K562 (cell line): ENCODE measurements at regions not wholly inside any gene's neighbourhood (a gene's known extent, or its start where the extent isn't known, plus 50 kb on each side); places are given as distances from the start of the nearest gene placed in this dataset.

Experiments
- ATAC-seq: fragments of 200-7000 bp; cut with Tn5 transposase; 3 replicates; pipeline ENCODE4 v1.9.1; 2020; ENCODE audit warnings: moderate library complexity
- BruUV-seq: library from RNA; stranded (reverse); fragments of 400-500 nt; replicated peaks from 2 replicates; lab custom pipeline; 2021; lab: Mats Ljungman, UMichigan
- CTCF ChIA-PET: fragments of 300-600 bp; formaldehyde crosslinking; extraction: SDS; loops from one replicate; lab custom pipeline; 2021; ENCODE audit warnings: low intra/inter-chr PET ratio; lab: Yijun Ruan, JAX
- POLR2A ChIA-PET: fragments of 300-600, 350-650 bp; sonication (Branson Sonifier 250); formaldehyde crosslinking; extraction: SDS; loops from one replicate; lab custom pipeline; 2021; ENCODE audit warnings: antibody characterized with exemption, inconsistent platforms; lab: Yijun Ruan, JAX
- DNase-seq, 4 experiments: peaks; one replicate each; pipeline versions ENCODE4 v3.0.0 to v3.0.0-alpha.2; 2011 to 2018; ENCODE audit warnings: low spot score in 3 of 4, mixed read lengths in 3 of 4; ENCODE audit errors: extremely low read depth in 1 of 4
- FAIRE-seq: peaks from 2 replicates; lab custom pipeline; 2011; peaks lifted over from hg19 to GRCh38; lab: Jason Lieb, UNC
- H2AFZ ChIP-seq: 2 replicates; pipeline ENCODE4 v1.6.0; 2011; ENCODE audit warnings: low read depth, low read length, control low read depth, inconsistent platforms
- H3K27ac ChIP-seq: fragments of 200-600 bp; 3 replicates; pipeline ENCODE4 v1.8.0; 2011; ENCODE audit warnings: low read depth, mild to moderate bottlenecking, control low read depth, inconsistent platforms, low read length, moderate library complexity, mixed read lengths; ENCODE audit errors: extremely low read depth
- H3K27me3 ChIP-seq, 2 experiments: fragments of 300-600 bp in 1 of 2; 2 replicates in 1 of 2; 3 replicates in 1 of 2; pipeline versions ENCODE4 v1.6.0 to v1.8.0; 2011; ENCODE audit warnings: inconsistent platforms in 2 of 2, low read length in 2 of 2, mild to moderate bottlenecking in 1 of 2, mixed read lengths in 1 of 2, moderate library complexity in 1 of 2; ENCODE audit not compliant: control insufficient read depth in 2 of 2, insufficient read depth in 2 of 2
- H3K36me3 ChIP-seq: fragments of 300-600 bp; 3 replicates; pipeline ENCODE4 v1.8.0; 2011; ENCODE audit warnings: mild to moderate bottlenecking, low read length, inconsistent platforms; ENCODE audit not compliant: control insufficient read depth, insufficient read depth
- H3K4me1 ChIP-seq, 2 experiments: fragments of 200-600 bp in 1 of 2; replicated peaks in 1 of 2; 2 replicates in 1 of 2; 3 replicates in 1 of 2; pipeline versions ENCODE4 v1.5.1 to v1.8.0; 2011; ENCODE audit warnings: inconsistent platforms in 2 of 2, low read length in 2 of 2, mild to moderate bottlenecking in 1 of 2, mixed read lengths in 1 of 2, moderate library complexity in 1 of 2; ENCODE audit not compliant: control insufficient read depth in 2 of 2, insufficient read depth in 2 of 2
- H3K4me2 ChIP-seq: 2 replicates; pipeline ENCODE4 v1.6.1; 2011; ENCODE audit warnings: low read length, control low read depth, inconsistent platforms, mixed read lengths; ENCODE audit not compliant: insufficient read depth
- H3K4me3 ChIP-seq: fragments of 200-600 bp; sonication (generic), shearing (Covaris generic); 2 replicates; pipeline ENCODE4 v1.5.1; 2016; ENCODE audit warnings: control low read depth, inconsistent platforms
- H3K79me2 ChIP-seq: fragments of 200-600 bp; 3 replicates; pipeline ENCODE4 v1.8.0; 2011; ENCODE audit warnings: low read length, inconsistent platforms; ENCODE audit not compliant: control insufficient read depth, insufficient read depth
- H3K9ac ChIP-seq, 2 experiments: 2 replicates each; pipeline versions ENCODE4 v1.6.0 to v1.6.1; 2011; ENCODE audit warnings: low read depth in 2 of 2, low read length in 2 of 2, control low read depth in 1 of 2, inconsistent platforms in 1 of 2, mild to moderate bottlenecking in 1 of 2, mixed read lengths in 1 of 2; ENCODE audit not compliant: insufficient read depth in 1 of 2
- H3K9me1 ChIP-seq: one replicate; pipeline ENCODE4 v1.6.0; 2011; ENCODE audit warnings: inconsistent platforms, mild to moderate bottlenecking, low read length, moderate library complexity; ENCODE audit not compliant: control insufficient read depth, insufficient read depth
- H3K9me3 ChIP-seq: replicated peaks from 2 replicates; pipeline ENCODE4 v1.5.1; 2011; ENCODE audit warnings: low read depth, low read length, inconsistent platforms; ENCODE audit not compliant: control insufficient read depth, insufficient read depth
- H4K20me1 ChIP-seq: replicated peaks from 2 replicates; pipeline ENCODE4 v1.6.1; 2011; ENCODE audit warnings: low read length, inconsistent platforms, mixed read lengths; ENCODE audit not compliant: control insufficient read depth, insufficient read depth
- CREM ChIP-seq: IDR thresholded peaks from 2 replicates; pipeline ENCODE4 v1.6.1; 2014; ENCODE audit warnings: antibody characterized with exemption, low read depth
- FOXJ3 ChIP-seq: sonication (generic); formaldehyde crosslinking; IDR thresholded peaks from 2 replicates; pipeline ENCODE4 v1.4.0; 2020; ENCODE audit warnings: mild to moderate bottlenecking, missing genetic modification reagents
- NCOA2 ChIP-seq, 2 experiments: fragments of 450-650 bp; IDR thresholded peaks; 2 replicates each; pipeline ENCODE4 v1.6.1; 2018; ENCODE audit warnings: mild to moderate bottlenecking in 2 of 2, moderate library complexity in 1 of 2; ENCODE audit not compliant: partially characterized antibody in 2 of 2
- SMC3 ChIP-seq: conservative IDR thresholded peaks from 2 replicates; pipeline ENCODE4 v1.6.1; 2011; ENCODE audit warnings: low read depth, low read length, improper control_type of control experiment; ENCODE audit not compliant: insufficient read depth
- TBL1XR1 ChIP-seq, 2 experiments: IDR thresholded peaks; 2 replicates each; pipeline ENCODE4 v1.6.1; 2012; ENCODE audit warnings: improper control_type of control experiment in 2 of 2, low read length in 2 of 2, mild to moderate bottlenecking in 1 of 2
- TOE1 ChIP-seq, 2 experiments: fragments of 450-650 bp in 1 of 2; sonication (generic) in 1 of 2; formaldehyde crosslinking in 1 of 2; IDR thresholded peaks; 2 replicates each; pipeline versions ENCODE4 v1.7.1 to v1.8.0; 2016 to 2022; ENCODE audit warnings: borderline replicate concordance in 2 of 2, mild to moderate bottlenecking in 2 of 2, antibody characterized with exemption in 1 of 2, inconsistent platforms in 1 of 2, low read depth in 1 of 2, missing genetic modification reagents in 1 of 2, moderate library complexity in 1 of 2
- ZNF583 ChIP-seq: fragments of 250-450 bp; sonication (Bioruptor Pico); IDR thresholded peaks from 2 replicates; pipeline ENCODE4 v1.4.0; 2020
- ZNF76 ChIP-seq: fragments of 250-450 bp; sonication (Bioruptor Pico); IDR thresholded peaks from 2 replicates; pipeline ENCODE4 v1.4.0; 2020; ENCODE audit warnings: mild to moderate bottlenecking, moderate library complexity, borderline replicate concordance
- WGBS: fragments of 100-300 bp; shearing (Covaris generic); methylation state at CpG from one replicate; pipeline ENCODE4 v1.1.6; 2016; ENCODE audit warnings: low coverage, mixed read lengths; ENCODE audit not compliant: insufficient coverage; ENCODE audit errors: missing lambda C conversion rate; 5-methylcytosine and 5-hydroxymethylcytosine counted together
- in situ Hi-C: fragments of 300-500 bp; cut with MboI; formaldehyde crosslinking; loops from 4 replicates; pipeline ENCODE4 v1.15.0; 2018; ENCODE audit warnings: inconsistent platforms, mixed read lengths
- intact Hi-C: fragments of 100-400 bp; cut with micrococcal nuclease; formaldehyde crosslinking; loops from 2 replicates; pipeline ENCODE4 v1.14.2; 2022
- TF ChIP-seq, protein P1 (sequence below): fragments of 450-650 bp; IDR thresholded peaks from 2 replicates; pipeline ENCODE4 v1.6.1; 2014; ENCODE audit warnings: low read depth, mild to moderate bottlenecking, moderate library complexity, borderline replicate concordance
- TF ChIP-seq, protein P2 (sequence below): fragments of 450-650 bp; IDR thresholded peaks from 2 replicates; pipeline ENCODE4 v1.6.1; 2016
- TF ChIP-seq, protein P3 (sequence below): fragments of 250-450 bp; sonication (Bioruptor Pico); IDR thresholded peaks from 2 replicates; pipeline ENCODE4 v1.5.1; 2021; ENCODE audit warnings: mild to moderate bottlenecking

DNA sequence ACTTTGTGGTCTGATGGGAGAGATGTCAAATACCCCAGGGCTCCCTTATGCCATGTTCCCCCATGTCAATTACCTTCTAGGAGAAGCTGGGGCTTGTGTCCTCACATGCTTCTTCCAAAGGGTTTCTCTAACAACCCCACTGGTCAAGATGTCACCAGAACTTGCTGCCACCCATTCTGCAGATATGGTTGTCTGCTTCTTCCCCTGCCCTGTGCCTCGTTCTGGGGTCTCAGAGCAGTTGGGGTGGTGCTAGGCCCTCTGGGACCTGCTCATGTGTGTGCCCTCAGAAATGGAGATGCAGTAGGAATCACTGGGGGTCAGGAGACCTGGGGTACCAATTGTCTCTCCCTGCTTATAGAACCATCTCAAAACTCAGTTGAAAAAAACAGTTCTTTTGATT lies 268.6 kb downstream of the MYCN start:
- Histone ChIP-seq H3K27ac (no peak overlapping the region), H3K4me3 (no peak overlapping the region), H4K20me1 (no peaks in the 10 kb centered on the region), H3K4me1 (no peaks in the 10 kb centered on the region), H3K36me3 (no peaks in the 10 kb centered on the region), H3K9me3 (no peaks in the 10 kb centered on the region), H3K9ac (no peak overlapping the region), H3K79me2 (no peaks in the 10 kb centered on the region), H2AFZ (no peak overlapping the region), H3K27me3 (0 out of 5 replicates have a peak, but pooled peaks cover 0 to 9% of the 10 kb centered on the region in 2 experiments), H3K9me1 (no peaks in the 10 kb centered on the region), H3K4me2 (no peak overlapping the region)
- TF ChIP-seq TOE1 (IDR thresholded peaks at IDR 0.05; ENCODE audit: borderline replicate concordance) (no peak), TOE1 (CRISPR knock-in tag; IDR thresholded peaks at IDR 0.05; ENCODE audit: borderline replicate concordance, low read depth) (no peak), NCOA2 (IDR thresholded peaks at IDR 0.05; ENCODE audit: partially characterized antibody in 2 of 2) (no peak), ZNF76 (CRISPR knock-in tag) (no peak), ZNF583 (CRISPR knock-in tag) (no peak), FOXJ3 (CRISPR knock-in tag) (no peak), TBL1XR1 (IDR thresholded peaks at IDR 0.05; ENCODE audit: low read length in 2 of 2) (no peak), SMC3 (no peak), CREM (no peak)
- TF ChIP-seq, protein P1, sequence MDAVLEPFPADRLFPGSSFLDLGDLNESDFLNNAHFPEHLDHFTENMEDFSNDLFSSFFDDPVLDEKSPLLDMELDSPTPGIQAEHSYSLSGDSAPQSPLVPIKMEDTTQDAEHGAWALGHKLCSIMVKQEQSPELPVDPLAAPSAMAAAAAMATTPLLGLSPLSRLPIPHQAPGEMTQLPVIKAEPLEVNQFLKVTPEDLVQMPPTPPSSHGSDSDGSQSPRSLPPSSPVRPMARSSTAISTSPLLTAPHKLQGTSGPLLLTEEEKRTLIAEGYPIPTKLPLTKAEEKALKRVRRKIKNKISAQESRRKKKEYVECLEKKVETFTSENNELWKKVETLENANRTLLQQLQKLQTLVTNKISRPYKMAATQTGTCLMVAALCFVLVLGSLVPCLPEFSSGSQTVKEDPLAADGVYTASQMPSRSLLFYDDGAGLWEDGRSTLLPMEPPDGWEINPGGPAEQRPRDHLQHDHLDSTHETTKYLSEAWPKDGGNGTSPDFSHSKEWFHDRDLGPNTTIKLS = no peak
- TF ChIP-seq, protein P2, sequence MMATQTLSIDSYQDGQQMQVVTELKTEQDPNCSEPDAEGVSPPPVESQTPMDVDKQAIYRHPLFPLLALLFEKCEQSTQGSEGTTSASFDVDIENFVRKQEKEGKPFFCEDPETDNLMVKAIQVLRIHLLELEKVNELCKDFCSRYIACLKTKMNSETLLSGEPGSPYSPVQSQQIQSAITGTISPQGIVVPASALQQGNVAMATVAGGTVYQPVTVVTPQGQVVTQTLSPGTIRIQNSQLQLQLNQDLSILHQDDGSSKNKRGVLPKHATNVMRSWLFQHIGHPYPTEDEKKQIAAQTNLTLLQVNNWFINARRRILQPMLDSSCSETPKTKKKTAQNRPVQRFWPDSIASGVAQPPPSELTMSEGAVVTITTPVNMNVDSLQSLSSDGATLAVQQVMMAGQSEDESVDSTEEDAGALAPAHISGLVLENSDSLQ = no peak
- TF ChIP-seq, protein P3, sequence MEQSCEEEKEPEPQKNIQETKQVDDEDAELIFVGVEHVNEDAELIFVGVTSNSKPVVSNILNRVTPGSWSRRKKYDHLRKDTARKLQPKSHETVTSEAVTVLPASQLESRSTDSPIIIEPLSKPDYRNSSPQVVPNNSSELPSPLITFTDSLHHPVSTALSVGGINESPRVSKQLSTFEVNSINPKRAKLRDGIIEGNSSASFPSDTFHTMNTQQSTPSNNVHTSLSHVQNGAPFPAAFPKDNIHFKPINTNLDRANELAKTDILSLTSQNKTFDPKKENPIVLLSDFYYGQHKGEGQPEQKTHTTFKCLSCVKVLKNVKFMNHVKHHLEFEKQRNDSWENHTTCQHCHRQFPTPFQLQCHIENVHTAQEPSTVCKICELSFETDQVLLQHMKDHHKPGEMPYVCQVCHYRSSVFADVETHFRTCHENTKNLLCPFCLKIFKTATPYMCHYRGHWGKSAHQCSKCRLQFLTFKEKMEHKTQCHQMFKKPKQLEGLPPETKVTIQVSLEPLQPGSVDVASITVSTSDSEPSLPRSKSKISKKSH = no peak
- 0% methylated on average over 1 of the region's 1 CpG for WGBS
- in situ Hi-C loops (no loop called here), intact Hi-C loops (no loop called here)
- CTCF ChIA-PET = no interaction called here
- no TSS peak for BruUV-seq
- FAIRE-seq (no peak), DNase-seq (no peak), ATAC-seq (no peak)
- POLR2A ChIA-PET = interaction anchor here (0.7 kb wide), 1 partner anchor 275 kb away, joined by 3 read pairs; no protein-coding TSS in a partner anchor
